Sigmoid colon (tissue), 4 donors: ENCODE measurements at regions not wholly inside any gene's neighbourhood (a gene's known extent, or its start where the extent isn't known, plus 50 kb on each side); places are given as distances from the start of the nearest gene placed in this dataset.

Experiments used
- EP300 ChIP-seq, 4 donors: sonication (generic); formaldehyde crosslinking; IDR thresholded peaks; one replicate each; pipeline ENCODE4 v1.6.1; 2017; ENCODE audit warnings: antibody characterized with exemption in 4 of 4
- POLR2A ChIP-seq, 2 donors: fragments of 450-650 bp; IDR thresholded peaks; one replicate each; pipeline ENCODE4 v1.6.1; 2016; ENCODE audit warnings: antibody characterized with exemption in 2 of 2, mild to moderate bottlenecking in 2 of 2, moderate library complexity in 2 of 2
- POLR2AphosphoS5 ChIP-seq, 4 donors: sonication (generic); formaldehyde crosslinking; IDR thresholded peaks; one replicate each; pipeline ENCODE4 v1.6.1; 2017; ENCODE audit warnings: antibody characterized with exemption in 4 of 4
- TF ChIP-seq, protein P1 (sequence below), 4 experiments: fragments of 450-650 bp in 3 of 4; fragments of 200-600 bp in 1 of 4; IDR thresholded peaks; one replicate each; pipeline ENCODE4 v1.5.1; 2016 to 2019; ENCODE audit warnings: antibody characterized with exemption in 4 of 4, mild to moderate bottlenecking in 3 of 4, moderate library complexity in 2 of 4

DNA sequence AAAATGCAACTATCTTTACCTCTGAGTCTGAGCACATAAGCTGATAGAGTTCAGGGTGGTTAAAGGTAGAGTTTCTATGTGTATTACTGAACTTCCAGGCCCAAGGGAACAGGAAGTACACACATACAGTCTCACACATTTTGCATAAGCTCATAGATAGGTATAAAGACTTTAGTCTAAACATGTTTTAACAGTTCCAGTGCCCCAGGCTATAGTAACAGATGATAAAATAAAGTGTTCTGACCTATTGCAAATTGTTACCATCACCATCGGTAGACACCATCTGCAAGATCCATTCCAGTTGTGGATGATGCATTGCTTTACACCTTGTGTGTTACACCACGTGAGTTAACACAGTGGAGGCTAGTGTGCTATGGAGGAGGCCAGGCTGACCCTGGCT, 95.8 kb downstream of the TMEM174 start:
- TF ChIP-seq, protein P1, sequence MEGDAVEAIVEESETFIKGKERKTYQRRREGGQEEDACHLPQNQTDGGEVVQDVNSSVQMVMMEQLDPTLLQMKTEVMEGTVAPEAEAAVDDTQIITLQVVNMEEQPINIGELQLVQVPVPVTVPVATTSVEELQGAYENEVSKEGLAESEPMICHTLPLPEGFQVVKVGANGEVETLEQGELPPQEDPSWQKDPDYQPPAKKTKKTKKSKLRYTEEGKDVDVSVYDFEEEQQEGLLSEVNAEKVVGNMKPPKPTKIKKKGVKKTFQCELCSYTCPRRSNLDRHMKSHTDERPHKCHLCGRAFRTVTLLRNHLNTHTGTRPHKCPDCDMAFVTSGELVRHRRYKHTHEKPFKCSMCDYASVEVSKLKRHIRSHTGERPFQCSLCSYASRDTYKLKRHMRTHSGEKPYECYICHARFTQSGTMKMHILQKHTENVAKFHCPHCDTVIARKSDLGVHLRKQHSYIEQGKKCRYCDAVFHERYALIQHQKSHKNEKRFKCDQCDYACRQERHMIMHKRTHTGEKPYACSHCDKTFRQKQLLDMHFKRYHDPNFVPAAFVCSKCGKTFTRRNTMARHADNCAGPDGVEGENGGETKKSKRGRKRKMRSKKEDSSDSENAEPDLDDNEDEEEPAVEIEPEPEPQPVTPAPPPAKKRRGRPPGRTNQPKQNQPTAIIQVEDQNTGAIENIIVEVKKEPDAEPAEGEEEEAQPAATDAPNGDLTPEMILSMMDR (IDR thresholded peaks at IDR 0.05) = no peak
- TF ChIP-seq POLR2AphosphoS5 (IDR thresholded peaks at IDR 0.05) = no peak
- TF ChIP-seq POLR2A (IDR thresholded peaks at IDR 0.05) = no peak
- TF ChIP-seq EP300 (IDR thresholded peaks at IDR 0.05) = no peak
